ENCODE measurements at regions not wholly inside any gene's neighbourhood (a gene's known extent, or its start where the extent isn't known, plus 50 kb on each side); places are given as distances from the start of the nearest gene placed in this dataset.

DNA sequence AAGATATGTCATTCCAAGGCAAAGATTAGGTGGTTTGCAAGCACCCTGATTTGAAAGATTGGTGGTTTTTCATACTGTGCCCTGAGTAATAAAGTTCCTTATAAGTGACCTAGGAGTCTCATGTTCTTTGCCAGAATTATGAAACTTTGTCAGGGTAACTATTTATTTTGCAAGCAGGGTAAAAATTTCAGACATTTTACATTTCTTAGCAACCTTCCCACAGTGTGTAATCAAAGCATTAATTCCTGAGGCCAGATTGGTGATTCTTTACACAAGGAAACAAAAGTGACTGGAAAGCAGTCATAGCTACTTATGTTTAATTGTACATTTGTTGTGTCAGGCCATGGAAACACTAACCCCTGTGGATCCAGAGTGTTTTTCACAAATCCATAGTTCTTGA, 998.0 kb upstream of the B3GALT2 start:
- TF ChIP-seq, protein P1, sequence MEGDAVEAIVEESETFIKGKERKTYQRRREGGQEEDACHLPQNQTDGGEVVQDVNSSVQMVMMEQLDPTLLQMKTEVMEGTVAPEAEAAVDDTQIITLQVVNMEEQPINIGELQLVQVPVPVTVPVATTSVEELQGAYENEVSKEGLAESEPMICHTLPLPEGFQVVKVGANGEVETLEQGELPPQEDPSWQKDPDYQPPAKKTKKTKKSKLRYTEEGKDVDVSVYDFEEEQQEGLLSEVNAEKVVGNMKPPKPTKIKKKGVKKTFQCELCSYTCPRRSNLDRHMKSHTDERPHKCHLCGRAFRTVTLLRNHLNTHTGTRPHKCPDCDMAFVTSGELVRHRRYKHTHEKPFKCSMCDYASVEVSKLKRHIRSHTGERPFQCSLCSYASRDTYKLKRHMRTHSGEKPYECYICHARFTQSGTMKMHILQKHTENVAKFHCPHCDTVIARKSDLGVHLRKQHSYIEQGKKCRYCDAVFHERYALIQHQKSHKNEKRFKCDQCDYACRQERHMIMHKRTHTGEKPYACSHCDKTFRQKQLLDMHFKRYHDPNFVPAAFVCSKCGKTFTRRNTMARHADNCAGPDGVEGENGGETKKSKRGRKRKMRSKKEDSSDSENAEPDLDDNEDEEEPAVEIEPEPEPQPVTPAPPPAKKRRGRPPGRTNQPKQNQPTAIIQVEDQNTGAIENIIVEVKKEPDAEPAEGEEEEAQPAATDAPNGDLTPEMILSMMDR (IDR thresholded peaks at IDR 0.05) = no peak
- no peak for TF ChIP-seq ZFX (IDR thresholded peaks at IDR 0.05; ENCODE audit: borderline replicate concordance)

Data from 22Rv1 (cell line).